HG03139 (cell line): ENCODE measurements at regions not wholly inside any gene's neighbourhood (a gene's known extent, or its start where the extent isn't known, plus 50 kb on each side); places are given as distances from the start of the nearest gene placed in this dataset.

ENCODE experiments used
- ATAC-seq: cut with Tn5 transposase; IDR thresholded peaks from one replicate; pipeline ENCODE4 v1.9.1; 2021; ENCODE audit not compliant: unreplicated experiment

- ATAC-seq: no peak
These were observed 50.3 kb upstream of the APCDD1 start for GRCh38 chr18:10404168-10404567.
